GM23338 (cell line): ENCODE measurements at regions not wholly inside any gene's neighbourhood (a gene's known extent, or its start where the extent isn't known, plus 50 kb on each side); places are given as distances from the start of the nearest gene placed in this dataset.
A peak's percentile ranks its signal among the peaks of the same experiment; 100 is the strongest.

ENCODE experiments used
- ATAC-seq: fragments of 200-7000 bp; cut with Tn5 transposase; 3 replicates; pipeline ENCODE4 v1.9.1; 2020
- DNase-seq: peaks from one replicate; pipeline ENCODE4 v3.0.0-alpha.2; 2015; ENCODE audit warnings: low spot score
- H2AFZ ChIP-seq: fragments of 200-600 bp; sonication (generic); 2 replicates; pipeline ENCODE4 v1.8.0; 2016; ENCODE audit warnings: antibody characterized with exemption, mild to moderate bottlenecking, moderate library complexity
- H3F3A ChIP-seq: fragments of 200-600 bp; sonication (generic); replicated peaks from 2 replicates; pipeline ENCODE4 v1.8.0; 2017; ENCODE audit warnings: antibody characterized with exemption, mixed run types, low read depth
- H3K27ac ChIP-seq: fragments of 200-600 bp; sonication (generic); 2 replicates; pipeline ENCODE4 v1.6.1; 2016; ENCODE audit warnings: low read depth
- H3K27me3 ChIP-seq: fragments of 200-600 bp; sonication (generic); 2 replicates; pipeline ENCODE4 v1.8.0; 2016; ENCODE audit warnings: mild to moderate bottlenecking, mixed run types, moderate library complexity; ENCODE audit not compliant: insufficient read depth
- H3K36me3 ChIP-seq: fragments of 200-600 bp; sonication (generic); 2 replicates; pipeline ENCODE4 v1.8.0; 2016; ENCODE audit warnings: mild to moderate bottlenecking; ENCODE audit not compliant: insufficient read depth
- H3K4me1 ChIP-seq: fragments of 200-600 bp; sonication (generic); 2 replicates; pipeline ENCODE4 v1.8.0; 2016; ENCODE audit warnings: mild to moderate bottlenecking, moderate library complexity; ENCODE audit not compliant: insufficient read depth
- H3K4me2 ChIP-seq: fragments of 200-600 bp; sonication (generic); 2 replicates; pipeline ENCODE4 v1.7.1; 2017; ENCODE audit warnings: mixed run types
- H3K4me3 ChIP-seq: fragments of 200-600 bp; sonication (generic); 2 replicates; pipeline ENCODE4 v1.6.1; 2016; ENCODE audit warnings: mixed run types
- H3K79me2 ChIP-seq: fragments of 200-600 bp; sonication (generic); replicated peaks from 2 replicates; pipeline ENCODE4 v1.8.0; 2017; ENCODE audit warnings: mild to moderate bottlenecking; ENCODE audit not compliant: insufficient read depth
- H3K9me2 ChIP-seq: fragments of 200-600 bp; sonication (generic); 2 replicates; pipeline ENCODE4 v1.8.0; 2017; ENCODE audit not compliant: insufficient read depth
- H4K20me1 ChIP-seq: fragments of 200-600 bp; sonication (generic); replicated peaks from 2 replicates; pipeline ENCODE4 v1.8.0; 2017; ENCODE audit warnings: mild to moderate bottlenecking; ENCODE audit not compliant: insufficient read depth
- H3K27ac Mint-ChIP-seq: 2 replicates; pipeline ENCODE4 v1.8.0; 2020; ENCODE audit warnings: inconsistent platforms, mild to moderate bottlenecking, moderate library complexity, mixed read lengths
- H3K27me3 Mint-ChIP-seq: 3 replicates; pipeline ENCODE4 v1.8.0; 2022; ENCODE audit warnings: low read depth, mild to moderate bottlenecking, moderate library complexity, mixed read lengths, inconsistent platforms; ENCODE audit not compliant: insufficient read depth, poor library complexity
- H3K36me3 Mint-ChIP-seq: 3 replicates; pipeline ENCODE4 v1.8.0; 2021; ENCODE audit warnings: low read depth, mild to moderate bottlenecking, inconsistent platforms, moderate library complexity, mixed read lengths
- H3K4me1 Mint-ChIP-seq: 3 replicates; pipeline ENCODE4 v1.8.0; 2020; ENCODE audit warnings: mild to moderate bottlenecking, inconsistent platforms, mixed read lengths
- H3K4me3 Mint-ChIP-seq: 3 replicates; pipeline ENCODE4 v1.8.0; 2021; ENCODE audit warnings: moderate library complexity, mild to moderate bottlenecking, inconsistent platforms, mixed read lengths
- H3K9me3 Mint-ChIP-seq: 3 replicates; pipeline ENCODE4 v1.8.0; 2020; ENCODE audit warnings: moderate library complexity, mild to moderate bottlenecking, inconsistent platforms, mixed read lengths
- CREB1 ChIP-seq: fragments of 250-450 bp; sonication (Bioruptor Pico); IDR thresholded peaks from 2 replicates; pipeline ENCODE4 v1.5.0; 2020; ENCODE audit warnings: low read depth, mild to moderate bottlenecking, moderate library complexity
- CTCF ChIP-seq, 2 experiments: fragments of 200-600 bp in 1 of 2; sonication (generic) in 1 of 2; conservative IDR thresholded peaks; 2 replicates each; pipeline versions ENCODE4 v1.5.1 to v1.6.1; 2016 to 2017; ENCODE audit warnings: antibody characterized with exemption in 2 of 2, low read depth in 2 of 2, mild to moderate bottlenecking in 2 of 2, moderate library complexity in 1 of 2
- JUNB ChIP-seq: IDR thresholded peaks from one replicate; pipeline ENCODE4 v1.6.1; 2016; ENCODE audit warnings: antibody characterized with exemption; ENCODE audit not compliant: unreplicated experiment
- NANOG ChIP-seq: IDR thresholded peaks from 2 replicates; pipeline ENCODE4 v1.6.1; 2016; ENCODE audit warnings: antibody characterized with exemption, borderline replicate concordance
- POLR2AphosphoS5 ChIP-seq: IDR thresholded peaks from 2 replicates; pipeline ENCODE4 v1.6.1; 2016; ENCODE audit warnings: antibody characterized with exemption, low read depth
- ZNF331 ChIP-seq: fragments of 250-450 bp; sonication (Bioruptor Pico); IDR thresholded peaks from 2 replicates; pipeline ENCODE4 v1.5.0; 2020; ENCODE audit warnings: low read depth, mild to moderate bottlenecking, moderate library complexity

- 0 out of 2 replicates have a peak, but pooled peaks cover 7% of the 10 kb centered on the region for H3K9me2 ChIP-seq
- no peak overlapping the region for H3K4me2 ChIP-seq
- no peak overlapping the region for H2AFZ ChIP-seq
- ATAC-seq, result no peak
- DNase-seq, result peak; percentile 19
- Mint-ChIP-seq H3K27me3 (no peaks in the 10 kb centered on the region), H3K4me3 (no peak overlapping the region), H3K36me3 (peaks cover 14% of the 10 kb centered on the region), H3K9me3 (peaks cover 28% of the 10 kb centered on the region), H3K4me1 (no peaks in the 10 kb centered on the region), H3K27ac (no peak overlapping the region)
- H3F3A ChIP-seq, result no peaks in the 10 kb centered on the region
- H3K36me3 ChIP-seq, result peaks cover 10% of the 10 kb centered on the region; the same call in 1 of the 2 replicates
- H3K79me2 ChIP-seq, result no peaks in the 10 kb centered on the region
- no peaks in the 10 kb centered on the region for H3K4me1 ChIP-seq
- H4K20me1 ChIP-seq, result no peaks in the 10 kb centered on the region
- TF ChIP-seq ZNF331 (CRISPR knock-in tag), result no peak
- TF ChIP-seq CTCF (conservative IDR thresholded peaks at IDR 0.05; ENCODE audit: low read depth in 2 of 2), result peak; percentile 32 to 40
- H3K27me3 ChIP-seq, result no peaks in the 10 kb centered on the region
- no peak overlapping the region for H3K27ac ChIP-seq
- H3K4me3 ChIP-seq, result no peak overlapping the region
These were observed 489.4 kb downstream of the KCNA4 start for GRCh38 chr11:29527391-29527936.

- Histone ChIP-seq H3K27me3 (no peaks in the 10 kb centered on the region), H4K20me1 (no peaks in the 10 kb centered on the region), H3K79me2 (no peaks in the 10 kb centered on the region), H2AFZ (no peak overlapping the region), H3K4me3 (no peak overlapping the region), H3K27ac (no peak overlapping the region), H3K9me2 (peaks cover 13% of the 10 kb centered on the region; the same call in 1 of the 2 replicates), H3K4me1 (no peaks in the 10 kb centered on the region), H3K4me2 (no peak overlapping the region), H3F3A (no peaks in the 10 kb centered on the region), H3K36me3 (no peaks in the 10 kb centered on the region; the same call in 1 of the 2 replicates)
- Mint-ChIP-seq H3K27ac (no peak overlapping the region), H3K4me3 (no peak overlapping the region), H3K9me3 (peaks cover 49% of the 10 kb centered on the region), H3K36me3 (peaks cover 41% of the 10 kb centered on the region), H3K27me3 (peaks cover 2% of the 10 kb centered on the region), H3K4me1 (no peaks in the 10 kb centered on the region)
- DNase-seq, result peak; percentile 67
- TF ChIP-seq NANOG (no peak), CTCF (conservative IDR thresholded peaks at IDR 0.05; ENCODE audit: low read depth in 2 of 2) (peak; percentile 62 to 66)
- peak; percentile 49; the same call in 2 of the 3 replicates for ATAC-seq
These were observed 498.2 kb downstream of the KCNA4 start for GRCh38 chr11:29518389-29519174.

GRCh38 chr11:29511394-29511793 is 505.4 kb downstream of the KCNA4 start:
- Histone ChIP-seq H3F3A (no peaks in the 10 kb centered on the region), H3K79me2 (no peaks in the 10 kb centered on the region), H3K27me3 (no peaks in the 10 kb centered on the region), H3K36me3 (no peaks in the 10 kb centered on the region), H3K27ac (no peak overlapping the region), H4K20me1 (no peaks in the 10 kb centered on the region), H3K4me3 (no peak overlapping the region), H2AFZ (no peak overlapping the region), H3K9me2 (no peaks in the 10 kb centered on the region), H3K4me2 (no peak overlapping the region), H3K4me1 (no peaks in the 10 kb centered on the region)
- Mint-ChIP-seq H3K4me1 (no peaks in the 10 kb centered on the region), H3K9me3 (no peaks in the 10 kb centered on the region), H3K36me3 (no peaks in the 10 kb centered on the region), H3K4me3 (no peak overlapping the region), H3K27me3 (no peaks in the 10 kb centered on the region), H3K27ac (no peak overlapping the region)
- ATAC-seq, result no peak
- no peak for DNase-seq
- TF ChIP-seq JUNB (no peak), CREB1 (CRISPR knock-in tag) (no peak), ZNF331 (CRISPR knock-in tag) (no peak), CTCF (conservative IDR thresholded peaks at IDR 0.05; ENCODE audit: low read depth in 2 of 2) (no peak), POLR2AphosphoS5 (no peak)
